HG02623 (cell line): ENCODE measurements at regions not wholly inside any gene's neighbourhood (a gene's known extent, or its start where the extent isn't known, plus 50 kb on each side); places are given as distances from the start of the nearest gene placed in this dataset.

Experiments
- ATAC-seq: cut with Tn5 transposase; IDR thresholded peaks from one replicate; pipeline ENCODE4 v1.9.1; 2021; ENCODE audit warnings: moderate library complexity; ENCODE audit not compliant: unreplicated experiment

GRCh38 chr21:21715266-21715969 lies 717.2 kb downstream of the NCAM2 start:
- ATAC-seq = no peak

- ATAC-seq = no peak
These were observed 724.5 kb downstream of the NCAM2 start for GRCh38 chr21:21722731-21723130.

GRCh38 chr21:21730512-21730911 lies 732.3 kb downstream of the NCAM2 start:
- no peak for ATAC-seq

DNA sequence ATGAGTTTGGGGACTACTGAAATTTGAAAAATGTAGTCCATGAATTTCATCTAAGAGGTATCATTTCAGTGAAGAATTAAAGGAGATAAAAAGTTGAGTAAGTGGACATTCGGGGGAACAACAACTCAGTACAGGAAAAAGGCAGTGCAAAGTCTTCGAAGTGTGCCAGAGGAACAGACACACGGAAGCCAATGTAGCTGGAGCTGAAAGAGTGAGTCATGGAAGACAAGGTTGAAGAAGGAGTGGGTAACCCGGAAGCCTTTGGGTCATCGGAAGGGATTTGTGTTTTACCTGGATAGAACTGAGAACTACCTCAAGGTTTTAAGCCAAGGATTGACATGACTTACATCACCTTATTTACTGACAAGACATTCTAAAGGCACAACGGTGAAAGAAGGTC lies 733.4 kb downstream of the NCAM2 start:
- ATAC-seq = no peak

DNA sequence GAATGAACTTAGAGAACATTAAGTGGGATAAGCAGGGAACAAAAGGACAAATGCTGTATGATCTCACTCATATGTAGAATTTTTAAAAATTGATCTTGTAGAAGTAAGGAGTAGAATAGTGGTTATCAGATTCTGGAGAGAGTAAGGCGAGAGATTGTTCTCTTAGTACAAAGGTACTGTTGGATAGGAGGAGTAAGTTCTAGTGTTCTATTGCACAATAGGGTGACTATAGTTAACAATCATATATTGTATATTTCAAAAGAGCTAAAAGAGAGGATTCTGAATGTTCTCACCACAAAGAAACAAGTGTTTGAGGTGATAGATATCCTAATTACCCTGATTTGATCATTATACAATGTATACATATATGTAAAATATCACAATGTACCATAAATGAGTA lies 735.9 kb downstream of the NCAM2 start:
- ATAC-seq = no peak

DNA sequence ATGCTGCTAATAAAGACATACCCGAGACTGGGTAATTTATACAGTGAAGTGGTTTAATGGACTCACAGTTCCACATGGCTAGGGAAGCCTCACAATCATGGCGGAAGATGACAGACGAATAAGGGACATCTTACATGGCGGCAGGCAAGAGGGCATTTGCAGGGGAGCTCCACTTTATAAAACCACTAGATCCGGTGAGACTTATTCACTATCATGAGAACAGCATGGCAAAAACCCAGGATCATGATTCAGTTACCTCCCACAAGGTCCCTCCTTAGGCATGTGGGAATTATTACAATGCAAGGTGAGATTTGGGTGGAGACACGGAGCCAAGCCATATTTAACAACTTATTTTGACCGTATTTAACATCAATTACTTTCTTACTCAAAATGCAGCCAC lies 739.0 kb downstream of the NCAM2 start:
- no peak for ATAC-seq

DNA sequence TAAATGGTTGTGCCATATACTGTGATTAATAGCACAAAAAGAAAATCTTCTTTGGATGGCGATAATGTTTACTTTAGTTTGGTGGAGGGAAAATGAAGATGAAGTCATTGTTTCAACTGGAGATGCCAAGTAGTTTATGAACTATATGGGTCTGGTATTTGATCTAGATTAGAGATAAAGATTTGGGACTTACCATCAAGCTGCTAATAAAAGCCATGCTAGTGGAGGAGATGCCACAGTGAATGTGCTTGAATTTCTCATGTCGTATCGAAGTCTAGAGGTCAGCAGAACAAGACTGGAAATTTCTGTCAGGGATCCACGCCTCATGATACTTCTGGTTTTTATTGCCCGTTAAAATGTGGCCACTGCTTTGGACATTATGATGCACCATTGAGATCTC lies 742.0 kb downstream of the NCAM2 start:
- ATAC-seq = no peak

DNA sequence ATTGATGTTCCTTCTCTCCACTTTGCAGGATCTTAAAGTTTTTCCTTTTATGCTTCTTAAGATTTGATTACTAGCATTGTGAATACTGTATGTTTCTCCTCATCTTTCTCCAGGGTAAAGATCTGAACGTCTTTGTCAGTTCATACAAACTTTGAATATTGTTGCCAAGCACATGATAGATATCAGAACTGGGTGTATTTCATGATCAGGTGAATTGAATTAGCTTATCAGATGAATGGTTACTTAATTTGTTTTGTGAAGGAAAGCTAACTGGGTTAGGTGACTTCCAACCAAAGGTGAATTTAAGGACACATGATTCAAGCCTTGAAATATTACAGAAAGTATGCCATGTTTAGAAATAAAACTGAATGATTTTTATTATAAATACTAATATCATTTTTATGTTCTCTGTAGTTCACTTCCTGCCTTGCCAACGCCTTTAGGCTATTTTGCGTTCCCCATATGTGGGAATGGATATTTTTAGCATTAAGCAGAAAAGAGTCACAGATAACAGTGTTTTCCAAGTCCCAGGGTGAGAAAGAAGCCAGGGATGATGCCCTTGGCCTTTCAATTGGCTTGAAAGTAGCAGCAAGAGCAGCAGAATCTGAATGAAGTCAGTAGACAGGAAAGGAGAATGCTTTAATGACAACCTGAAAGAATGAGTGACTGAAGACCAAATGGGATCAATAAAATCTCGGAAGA lies 752.1 kb downstream of the NCAM2 start:
- no peak for ATAC-seq

DNA sequence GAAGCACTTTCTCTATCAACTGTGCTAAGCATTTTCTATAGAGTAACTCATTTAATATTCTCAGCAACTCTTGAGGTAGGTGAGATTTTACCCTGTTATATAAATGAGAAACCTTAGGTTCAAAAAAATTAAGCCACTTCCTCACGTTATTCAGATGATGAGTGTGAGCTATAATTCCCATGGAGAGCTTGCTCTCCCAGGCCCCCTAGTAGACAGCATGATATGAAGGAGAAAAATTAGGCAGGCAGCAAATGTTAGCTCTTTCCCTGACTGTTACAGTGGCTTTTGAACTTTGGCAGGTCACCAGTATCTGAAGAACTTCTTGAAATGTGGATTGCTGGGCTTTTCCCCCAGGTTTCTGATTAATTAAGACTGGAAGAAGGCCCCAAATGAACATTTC lies 753.1 kb downstream of the NCAM2 start:
- no peak for ATAC-seq

DNA sequence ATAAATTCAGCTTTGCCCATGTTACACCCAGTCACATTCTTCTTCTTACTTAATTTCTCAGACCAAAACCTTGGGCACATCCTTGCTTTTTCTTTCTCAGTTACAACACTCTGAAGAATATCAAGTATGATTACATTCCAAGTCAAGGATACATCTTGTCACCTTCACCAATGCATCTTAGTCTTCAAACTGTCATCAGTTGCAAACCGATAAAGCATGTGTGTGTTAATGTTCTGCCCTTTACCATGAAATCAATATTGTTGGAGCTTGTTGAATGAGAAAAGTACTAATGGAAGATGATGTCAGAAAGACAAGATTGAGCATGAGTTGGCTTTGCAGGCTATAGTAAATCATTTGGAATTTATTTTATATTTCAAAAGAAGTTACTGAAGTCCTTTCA lies 764.6 kb downstream of the NCAM2 start:
- ATAC-seq = no peak

- ATAC-seq = no peak
These were observed 766.1 kb downstream of the NCAM2 start for GRCh38 chr21:21764281-21764680.

DNA sequence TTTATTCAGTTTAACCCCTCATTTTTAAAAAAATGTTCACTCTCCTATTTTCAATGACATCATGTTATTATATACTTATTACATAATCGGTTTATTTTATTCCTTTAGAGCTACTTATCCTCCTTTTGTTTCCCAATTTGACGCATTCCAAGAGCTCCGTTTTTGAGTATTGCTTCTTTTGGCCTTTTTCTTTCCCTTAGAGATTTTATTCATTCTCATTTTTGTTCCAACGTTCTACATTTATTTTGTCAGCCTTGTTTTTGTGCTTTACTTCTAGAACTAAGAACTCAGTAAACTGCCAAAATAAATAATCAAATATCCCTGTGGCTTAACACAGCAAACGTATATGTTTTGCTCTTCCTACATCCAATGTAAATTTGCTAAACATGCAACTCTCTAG lies 769.1 kb downstream of the NCAM2 start:
- no peak for ATAC-seq

- ATAC-seq = no peak
These were observed 790.4 kb downstream of the NCAM2 start for GRCh38 chr21:21788591-21788990.

DNA sequence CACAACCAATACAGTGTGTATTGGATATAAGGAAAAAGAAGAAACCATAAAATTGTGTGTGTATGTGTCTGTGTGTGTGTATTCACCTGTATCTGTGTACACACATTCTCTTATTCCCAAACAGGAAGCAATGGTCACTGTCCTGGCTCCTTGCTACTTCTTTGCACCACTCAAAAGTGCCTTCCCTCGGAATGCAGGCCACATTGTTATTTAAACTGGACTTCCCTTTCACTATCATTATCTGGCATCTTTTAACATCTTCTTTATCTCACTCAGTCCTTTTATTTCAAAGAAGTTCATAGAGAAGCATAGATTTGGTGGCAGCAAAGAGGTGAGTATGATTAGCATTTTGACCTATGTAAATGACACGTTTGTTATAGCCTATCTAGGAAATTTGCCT lies 803.7 kb downstream of the NCAM2 start:
- no peak for ATAC-seq

GRCh38 chr21:21806711-21807597 lies 808.7 kb downstream of the NCAM2 start:
- ATAC-seq = no peak

GRCh38 chr21:21807598-21807903 lies 809.3 kb downstream of the NCAM2 start:
- no peak for ATAC-seq

GRCh38 chr21:21813289-21813688 lies 815.1 kb downstream of the NCAM2 start:
- no peak for ATAC-seq

- no peak for ATAC-seq
These were observed 815.7 kb downstream of the NCAM2 start for GRCh38 chr21:21813934-21814333.

- no peak for ATAC-seq
These were observed 818.6 kb downstream of the NCAM2 start for GRCh38 chr21:21816778-21817177.

DNA sequence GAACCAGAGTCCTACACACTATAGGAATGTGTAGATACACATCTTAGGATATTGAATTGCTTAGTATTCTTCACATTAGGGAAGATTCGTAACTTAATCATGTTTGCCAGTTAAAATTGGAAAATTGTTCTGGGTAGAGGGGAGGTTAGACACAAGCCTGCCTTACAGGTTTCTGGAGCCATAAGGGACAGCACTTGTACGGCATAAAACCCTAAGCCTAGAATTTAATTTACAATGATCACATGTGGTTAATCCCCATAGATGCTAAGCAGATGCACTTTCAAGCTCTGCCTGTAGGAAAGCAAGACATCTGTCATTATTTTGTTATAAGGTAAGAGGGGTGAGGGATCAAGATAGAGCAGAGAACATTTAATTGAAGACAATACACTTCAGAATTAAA lies 820.7 kb downstream of the NCAM2 start:
- no peak for ATAC-seq

- ATAC-seq = no peak
These were observed 829.9 kb downstream of the NCAM2 start for GRCh38 chr21:21828130-21828529.

DNA sequence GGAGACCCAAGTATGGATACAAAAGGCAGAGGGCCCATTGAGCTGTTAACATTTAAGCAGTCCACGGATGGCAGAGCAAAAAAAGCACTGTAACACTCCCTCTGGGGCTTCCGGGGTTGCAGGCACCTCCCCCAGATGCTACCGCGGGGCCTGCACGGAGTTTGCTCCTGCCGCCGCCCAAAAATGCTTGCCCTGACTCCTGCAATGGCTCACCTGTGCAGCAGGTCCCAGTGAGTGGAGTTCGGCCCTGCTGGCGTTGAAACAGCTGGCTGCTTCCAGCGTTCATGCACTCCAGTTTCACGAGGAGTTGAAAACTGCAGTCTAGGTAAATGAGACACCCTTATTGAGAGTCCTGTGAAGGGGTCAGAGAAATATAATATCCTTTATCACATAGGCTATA lies 832.8 kb downstream of the NCAM2 start:
- no peak for ATAC-seq
